Mesothelial cell of epicardium (in vitro differentiated cells): ENCODE measurements at regions not wholly inside any gene's neighbourhood (a gene's known extent, or its start where the extent isn't known, plus 50 kb on each side); places are given as distances from the start of the nearest gene placed in this dataset.
A peak's percentile ranks its signal among the peaks of the same experiment; 100 is the strongest.

Experiments
- DNase-seq, 2 experiments: peaks; one replicate each; pipeline ENCODE4 v3.0.0; 2021; ENCODE audit warnings: low spot score in 2 of 2; ENCODE audit not compliant: unreplicated experiment in 2 of 2
- H3K27ac Mint-ChIP-seq: 2 replicates; pipeline ENCODE4 v1.8.0; 2021; ENCODE audit warnings: mixed read lengths
- H3K27me3 Mint-ChIP-seq: 2 replicates; pipeline ENCODE4 v1.8.0; 2021; ENCODE audit warnings: low read depth, mixed read lengths
- H3K36me3 Mint-ChIP-seq: 2 replicates; pipeline ENCODE4 v1.8.0; 2021; ENCODE audit warnings: mixed read lengths
- H3K4me1 Mint-ChIP-seq: 2 replicates; pipeline ENCODE4 v1.8.0; 2021; ENCODE audit warnings: mixed read lengths
- H3K4me3 Mint-ChIP-seq: 2 replicates; pipeline ENCODE4 v1.8.0; 2021; ENCODE audit warnings: mild to moderate bottlenecking, moderate library complexity, mixed read lengths
- H3K9me3 Mint-ChIP-seq: 2 replicates; pipeline ENCODE4 v1.8.0; 2021; ENCODE audit warnings: mixed read lengths
- CTCF ChIP-seq: fragments of 200-600 bp; sonication (generic); IDR thresholded peaks from one replicate; pipeline ENCODE4 v1.5.0; 2021; ENCODE audit warnings: antibody characterized with exemption; ENCODE audit not compliant: unreplicated experiment

DNA sequence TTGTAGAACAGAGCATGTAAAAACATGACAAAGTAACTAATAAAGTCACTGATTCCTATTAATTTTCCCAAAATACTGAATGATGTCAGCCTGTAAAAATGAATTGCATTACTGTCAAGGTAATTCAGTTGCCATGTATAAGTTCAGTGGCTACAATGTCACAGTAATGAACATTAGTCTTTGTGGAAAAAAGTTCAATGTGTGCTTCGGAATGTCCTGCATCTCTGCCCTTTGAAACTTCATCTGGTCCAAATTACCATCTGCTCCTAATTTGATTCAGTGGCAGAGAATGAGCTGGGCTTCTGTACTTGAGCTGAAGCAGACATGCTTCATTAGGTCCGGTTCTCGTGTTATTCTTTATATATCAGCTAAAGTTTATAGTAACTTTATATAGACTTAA is 567.4 kb downstream of the COL12A1 start:
- no peak for DNase-seq
- no peak overlapping the region for H3K27ac Mint-ChIP-seq
- H3K4me1 Mint-ChIP-seq = peaks cover 4% of the 10 kb centered on the region
- H3K9me3 Mint-ChIP-seq = no peaks in the 10 kb centered on the region
- TF ChIP-seq CTCF = no peak
- H3K4me3 Mint-ChIP-seq = no peak overlapping the region
- H3K27me3 Mint-ChIP-seq = no peaks in the 10 kb centered on the region
- H3K36me3 Mint-ChIP-seq = no peaks in the 10 kb centered on the region

- Mint-ChIP-seq H3K4me3 (no peak overlapping the region), H3K36me3 (no peaks in the 10 kb centered on the region), H3K27me3 (no peaks in the 10 kb centered on the region), H3K4me1 (no peaks in the 10 kb centered on the region), H3K27ac (no peak overlapping the region), H3K9me3 (peaks cover 7% of the 10 kb centered on the region)
- DNase-seq = no peak
- no peak for TF ChIP-seq CTCF
Observed at GRCh38 chr6:74632196-74632875, 573.5 kb downstream of the COL12A1 start.

DNA sequence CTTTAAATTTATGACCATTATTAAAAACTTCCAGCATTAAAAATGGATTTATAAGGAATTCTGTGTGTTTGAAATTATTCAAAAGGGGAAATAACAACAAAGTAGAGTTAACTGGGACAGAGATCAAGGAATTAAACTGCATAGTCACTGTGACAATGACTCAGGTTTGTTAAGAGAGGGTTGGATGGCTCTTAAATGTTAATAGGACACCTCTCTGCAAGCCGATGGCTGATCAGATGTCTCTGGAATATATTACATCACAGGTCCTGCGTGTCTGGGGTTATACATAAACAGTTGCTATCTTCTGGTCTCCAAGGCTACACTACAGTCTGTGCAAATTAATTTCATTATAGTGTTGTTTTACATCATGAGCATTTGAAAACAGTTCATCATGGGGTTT is 574.3 kb downstream of the COL12A1 start:
- no peak for DNase-seq
- TF ChIP-seq CTCF = no peak
- H3K27ac Mint-ChIP-seq = peak overlapping the region; percentile 19
- H3K4me3 Mint-ChIP-seq = no peak overlapping the region
- no peaks in the 10 kb centered on the region for H3K36me3 Mint-ChIP-seq
- H3K4me1 Mint-ChIP-seq = no peaks in the 10 kb centered on the region
- H3K27me3 Mint-ChIP-seq = no peaks in the 10 kb centered on the region
- peaks cover 11% of the 10 kb centered on the region for H3K9me3 Mint-ChIP-seq

DNA sequence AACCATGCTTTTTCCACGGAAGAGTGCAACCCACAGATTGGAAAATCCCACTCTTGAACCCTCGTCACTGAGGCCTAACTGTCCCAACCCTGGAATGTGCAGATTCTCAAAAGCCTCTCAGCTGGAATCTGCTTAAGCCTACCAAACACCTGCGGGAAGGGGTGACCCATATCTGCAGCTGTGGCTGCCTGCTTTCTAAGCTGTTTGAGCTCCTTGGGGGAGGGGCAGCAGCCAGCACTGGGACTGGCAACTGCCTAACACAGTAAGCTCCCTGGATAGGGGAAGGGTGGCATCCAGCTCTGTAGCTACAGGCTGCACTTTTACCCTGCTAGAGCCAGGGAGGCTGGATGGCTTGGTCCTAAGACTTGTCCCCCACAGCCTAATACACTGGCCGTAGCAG is 579.6 kb downstream of the COL12A1 start:
- no peak for TF ChIP-seq CTCF
- DNase-seq = no peak
- Mint-ChIP-seq H3K27me3 (no peaks in the 10 kb centered on the region), H3K36me3 (peaks cover 3% of the 10 kb centered on the region), H3K27ac (no peak overlapping the region), H3K4me3 (no peak overlapping the region), H3K9me3 (peaks cover 33% of the 10 kb centered on the region), H3K4me1 (no peaks in the 10 kb centered on the region)

GRCh38 chr6:74623027-74623426 is 582.8 kb downstream of the COL12A1 start:
- H3K9me3 Mint-ChIP-seq = peaks cover 35% of the 10 kb centered on the region

More at GRCh38 chr6:74623027-74623426, 582.8 kb downstream of the COL12A1 start:
- DNase-seq = no peak
- H3K27ac Mint-ChIP-seq = no peak overlapping the region
- no peaks in the 10 kb centered on the region for H3K4me1 Mint-ChIP-seq
- no peak overlapping the region for H3K4me3 Mint-ChIP-seq
- H3K36me3 Mint-ChIP-seq = peaks cover 3% of the 10 kb centered on the region
- no peaks in the 10 kb centered on the region for H3K27me3 Mint-ChIP-seq
- TF ChIP-seq CTCF = no peak
